Osteoblast (primary cell): ENCODE measurements at regions not wholly inside any gene's neighbourhood (a gene's known extent, or its start where the extent isn't known, plus 50 kb on each side); places are given as distances from the start of the nearest gene placed in this dataset.
A peak's percentile ranks its signal among the peaks of the same experiment; 100 is the strongest.

Experiments used
- DNase-seq: peaks from one replicate; pipeline ENCODE4 v3.0.0; 2011; ENCODE audit warnings: low spot score, mixed read lengths; ENCODE audit not compliant: insufficient read length; ENCODE audit errors: missing footprints
- H2AFZ ChIP-seq: 2 replicates; pipeline ENCODE4 v1.6.0; 2011; ENCODE audit warnings: mild to moderate bottlenecking, low read length
- H3K27ac ChIP-seq: 2 replicates; pipeline ENCODE4 v1.5.1; 2011; ENCODE audit warnings: mild to moderate bottlenecking, low read depth, low read length, moderate library complexity
- H3K27me3 ChIP-seq: 2 replicates; pipeline ENCODE4 v1.6.0; 2012; ENCODE audit warnings: mild to moderate bottlenecking, control low read depth, inconsistent platforms, low read length, moderate library complexity; ENCODE audit not compliant: insufficient read depth
- H3K36me3 ChIP-seq: 2 replicates; pipeline ENCODE4 v1.5.1; 2011; ENCODE audit warnings: mild to moderate bottlenecking, low read length, control low read depth, moderate library complexity; ENCODE audit not compliant: insufficient read depth
- H3K4me1 ChIP-seq: 2 replicates; pipeline ENCODE4 v1.5.1; 2011; ENCODE audit warnings: mild to moderate bottlenecking, low read length, control low read depth, moderate library complexity; ENCODE audit not compliant: insufficient read depth
- H3K4me2 ChIP-seq: 2 replicates; pipeline ENCODE4 v1.6.0; 2011; ENCODE audit warnings: mild to moderate bottlenecking, low read length; ENCODE audit not compliant: insufficient read depth
- H3K4me3 ChIP-seq: fragments of 200-600 bp; sonication (generic); 3 replicates; pipeline ENCODE4 v1.5.1; 2012; ENCODE audit warnings: mild to moderate bottlenecking, low read length, inconsistent platforms; ENCODE audit not compliant: insufficient read depth
- H3K79me2 ChIP-seq: 2 replicates; pipeline ENCODE4 v1.6.0; 2012; ENCODE audit warnings: mild to moderate bottlenecking, low read length, control low read depth, inconsistent platforms; ENCODE audit not compliant: insufficient read depth
- H3K9me3 ChIP-seq: 2 replicates; pipeline ENCODE4 v1.5.1; 2011; ENCODE audit warnings: low read depth, low read length, control low read depth
- H4K20me1 ChIP-seq: 2 replicates; pipeline ENCODE4 v1.6.0; 2012; ENCODE audit warnings: mild to moderate bottlenecking, low read length, control low read depth; ENCODE audit not compliant: insufficient read depth
- TF ChIP-seq, protein P1 (sequence below): IDR thresholded peaks from 2 replicates; pipeline ENCODE4 v1.5.1; 2011; ENCODE audit warnings: mild to moderate bottlenecking, low read depth, low read length, moderate library complexity; ENCODE audit errors: extremely low read depth

DNA sequence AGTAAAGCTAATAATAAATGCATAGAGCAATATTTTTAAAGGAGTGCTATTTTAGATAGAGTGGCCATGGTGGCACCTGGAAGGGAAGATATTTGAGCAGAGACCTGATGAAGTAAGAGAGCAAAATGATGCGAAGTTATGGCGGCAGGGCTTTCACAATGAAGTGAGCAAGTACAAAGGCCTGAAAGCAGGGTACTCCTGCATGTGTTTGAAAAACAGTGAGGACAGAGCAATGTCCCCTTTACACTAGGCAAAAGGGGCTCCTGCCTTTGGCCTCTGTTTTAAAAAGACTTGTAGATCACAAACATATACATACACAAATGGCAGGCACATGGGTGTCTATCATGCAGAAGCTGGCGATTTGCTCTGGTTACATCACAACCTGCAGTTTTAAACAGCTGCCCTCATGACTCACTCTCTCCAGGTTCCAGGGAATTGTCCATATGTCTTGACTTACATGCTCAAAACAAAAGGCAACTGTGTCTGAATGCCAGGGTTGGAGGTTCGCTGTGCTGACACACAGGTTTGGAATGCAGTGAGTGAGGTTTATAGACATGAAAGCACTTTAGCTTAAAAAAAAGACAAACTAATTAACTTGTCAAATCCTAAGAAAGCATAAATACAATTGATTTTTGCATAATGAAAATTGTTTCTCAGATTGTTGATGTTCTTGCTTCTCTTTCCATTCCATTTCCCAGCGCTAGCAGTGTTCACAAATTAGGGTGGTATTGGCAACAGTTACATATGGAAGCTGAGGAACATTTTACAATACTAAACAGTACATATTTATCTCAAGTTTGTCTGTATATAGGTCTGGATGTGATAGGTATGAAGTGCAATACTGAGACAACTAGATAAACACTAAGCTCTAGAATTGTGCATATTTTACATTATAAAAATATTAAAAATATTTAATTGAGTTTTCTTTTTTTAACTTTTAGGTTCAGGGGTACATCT lies 313.9 kb downstream of the BARHL2 start:
- DNase-seq, result peak; percentile 23
- H3K4me2 ChIP-seq, result no peak overlapping the region
- H3K79me2 ChIP-seq, result no peaks in the 10 kb centered on the region
- no peaks in the 10 kb centered on the region for H3K9me3 ChIP-seq
- no peaks in the 10 kb centered on the region for H3K27me3 ChIP-seq
- H3K4me3 ChIP-seq, result no peak overlapping the region
- no peaks in the 10 kb centered on the region for H4K20me1 ChIP-seq
- H3K36me3 ChIP-seq, result no peaks in the 10 kb centered on the region
- peaks cover 4% of the 10 kb centered on the region for H3K4me1 ChIP-seq
- H2AFZ ChIP-seq, result no peak overlapping the region
- H3K27ac ChIP-seq, result no peak overlapping the region
- TF ChIP-seq, protein P1, sequence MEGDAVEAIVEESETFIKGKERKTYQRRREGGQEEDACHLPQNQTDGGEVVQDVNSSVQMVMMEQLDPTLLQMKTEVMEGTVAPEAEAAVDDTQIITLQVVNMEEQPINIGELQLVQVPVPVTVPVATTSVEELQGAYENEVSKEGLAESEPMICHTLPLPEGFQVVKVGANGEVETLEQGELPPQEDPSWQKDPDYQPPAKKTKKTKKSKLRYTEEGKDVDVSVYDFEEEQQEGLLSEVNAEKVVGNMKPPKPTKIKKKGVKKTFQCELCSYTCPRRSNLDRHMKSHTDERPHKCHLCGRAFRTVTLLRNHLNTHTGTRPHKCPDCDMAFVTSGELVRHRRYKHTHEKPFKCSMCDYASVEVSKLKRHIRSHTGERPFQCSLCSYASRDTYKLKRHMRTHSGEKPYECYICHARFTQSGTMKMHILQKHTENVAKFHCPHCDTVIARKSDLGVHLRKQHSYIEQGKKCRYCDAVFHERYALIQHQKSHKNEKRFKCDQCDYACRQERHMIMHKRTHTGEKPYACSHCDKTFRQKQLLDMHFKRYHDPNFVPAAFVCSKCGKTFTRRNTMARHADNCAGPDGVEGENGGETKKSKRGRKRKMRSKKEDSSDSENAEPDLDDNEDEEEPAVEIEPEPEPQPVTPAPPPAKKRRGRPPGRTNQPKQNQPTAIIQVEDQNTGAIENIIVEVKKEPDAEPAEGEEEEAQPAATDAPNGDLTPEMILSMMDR, result no peak

DNA sequence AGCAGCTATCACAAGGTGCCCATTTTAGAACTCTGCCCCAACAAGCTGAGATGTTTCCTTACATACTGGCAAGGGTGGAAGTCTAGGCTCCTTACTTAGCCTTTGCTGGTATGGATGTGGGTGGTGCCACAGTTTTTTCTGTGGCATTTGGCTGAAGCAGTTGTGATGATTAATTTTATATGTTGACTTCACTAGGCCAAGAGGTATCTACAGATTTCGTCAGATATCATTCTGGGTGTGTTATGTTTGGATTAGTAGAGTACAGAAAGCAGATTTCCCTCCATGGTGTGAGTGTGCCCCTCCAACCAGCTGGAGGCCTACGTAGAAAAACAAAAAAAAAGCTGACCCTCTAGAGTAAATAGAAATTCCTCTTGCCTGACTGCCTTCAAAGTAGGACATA lies 317.0 kb downstream of the BARHL2 start:
- H2AFZ ChIP-seq, result no peak overlapping the region
- no peaks in the 10 kb centered on the region for H3K27me3 ChIP-seq
- peaks cover 4% of the 10 kb centered on the region for H3K4me1 ChIP-seq
- no peak overlapping the region for H3K4me2 ChIP-seq
- no peaks in the 10 kb centered on the region for H3K79me2 ChIP-seq
- DNase-seq, result no peak
- H4K20me1 ChIP-seq, result no peaks in the 10 kb centered on the region
- H3K9me3 ChIP-seq, result no peaks in the 10 kb centered on the region
- no peak overlapping the region for H3K4me3 ChIP-seq
- H3K27ac ChIP-seq, result no peak overlapping the region
- no peaks in the 10 kb centered on the region for H3K36me3 ChIP-seq
- TF ChIP-seq, protein P1, result no peak

DNA sequence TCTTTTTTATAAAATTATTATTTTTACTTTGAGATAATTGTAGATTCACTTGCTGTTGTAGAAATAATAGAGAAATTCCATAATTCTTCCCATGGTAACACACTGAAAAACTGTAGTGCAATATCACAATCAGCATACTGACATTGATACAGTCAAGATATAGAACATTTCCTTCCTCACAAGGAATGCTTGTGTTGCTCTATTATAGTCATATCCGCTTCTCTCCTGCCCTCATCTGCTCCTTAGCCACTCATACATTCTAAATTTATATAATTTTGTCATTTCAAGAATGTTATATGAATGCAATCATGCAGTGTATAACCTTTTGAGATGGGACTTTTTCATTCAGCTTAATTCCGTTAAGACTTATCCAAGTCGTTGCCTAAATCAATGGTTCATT lies 320.2 kb downstream of the BARHL2 start:
- H3K36me3 ChIP-seq, result no peaks in the 10 kb centered on the region
- H3K27ac ChIP-seq, result no peak overlapping the region
- no peaks in the 10 kb centered on the region for H3K9me3 ChIP-seq
- H4K20me1 ChIP-seq, result no peaks in the 10 kb centered on the region
- TF ChIP-seq, protein P1, result no peak
- no peak overlapping the region for H3K4me3 ChIP-seq
- H3K4me2 ChIP-seq, result no peak overlapping the region
- H3K4me1 ChIP-seq, result no peaks in the 10 kb centered on the region
- no peak overlapping the region for H2AFZ ChIP-seq
- H3K79me2 ChIP-seq, result no peaks in the 10 kb centered on the region
- no peaks in the 10 kb centered on the region for H3K27me3 ChIP-seq
- DNase-seq, result no peak

DNA sequence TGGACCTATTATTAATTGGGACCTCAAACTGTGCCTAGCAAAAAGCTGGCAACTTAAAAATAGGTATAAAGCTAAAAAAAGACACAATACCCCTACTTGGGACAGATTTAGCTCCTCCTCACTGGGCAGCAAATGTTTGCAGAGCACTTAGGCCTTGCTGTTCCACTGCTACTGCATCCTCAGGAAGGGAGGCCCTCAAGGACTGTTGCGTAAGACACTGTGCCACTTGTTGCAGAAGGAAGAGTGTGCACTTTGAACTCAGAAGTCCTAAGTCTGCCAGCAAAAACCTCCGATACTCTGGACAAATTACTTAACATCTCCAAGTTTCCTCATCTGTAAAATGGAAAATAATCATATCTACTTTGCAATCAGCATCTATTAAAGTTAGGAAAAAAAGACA lies 322.9 kb downstream of the BARHL2 start:
- H3K4me1 ChIP-seq, result no peaks in the 10 kb centered on the region
- DNase-seq, result no peak
- TF ChIP-seq, protein P1, result no peak

More for the DNA sequence above, 322.9 kb downstream of the BARHL2 start:
- Histone ChIP-seq H2AFZ (no peak overlapping the region), H3K4me2 (no peak overlapping the region), H3K79me2 (no peaks in the 10 kb centered on the region), H3K9me3 (no peaks in the 10 kb centered on the region), H3K4me3 (no peak overlapping the region), H3K36me3 (no peaks in the 10 kb centered on the region), H3K27me3 (no peaks in the 10 kb centered on the region), H3K27ac (no peak overlapping the region), H4K20me1 (no peaks in the 10 kb centered on the region)
